Ishikawa (cell line): ENCODE measurements at regions not wholly inside any gene's neighbourhood (a gene's known extent, or its start where the extent isn't known, plus 50 kb on each side); places are given as distances from the start of the nearest gene placed in this dataset.

Experiments
- CEBPB ChIP-seq: IDR thresholded peaks from 2 replicates; pipeline ENCODE4 v1.6.1; 2012
- CREB1 ChIP-seq: IDR thresholded peaks from 2 replicates; pipeline ENCODE4 v1.6.1; 2012; ENCODE audit warnings: low read depth
- EGR1 ChIP-seq: IDR thresholded peaks from 2 replicates; pipeline ENCODE4 v1.6.1; 2012
- EP300 ChIP-seq: IDR thresholded peaks from 2 replicates; pipeline ENCODE4 v1.6.1; 2012; ENCODE audit warnings: borderline replicate concordance
- FOXM1 ChIP-seq: IDR thresholded peaks from 2 replicates; pipeline ENCODE4 v1.6.1; 2012; ENCODE audit warnings: low read depth, borderline replicate concordance
- NFIC ChIP-seq: IDR thresholded peaks from 2 replicates; pipeline ENCODE4 v1.6.1; 2012
- RAD21 ChIP-seq: IDR thresholded peaks from 2 replicates; pipeline ENCODE4 v1.6.1; 2012; ENCODE audit warnings: low read depth
- TAF1 ChIP-seq: IDR thresholded peaks from 2 replicates; pipeline ENCODE4 v1.6.1; 2012; ENCODE audit warnings: low read depth, mild to moderate bottlenecking
- TCF12 ChIP-seq: IDR thresholded peaks from 2 replicates; pipeline ENCODE4 v1.6.1; 2012; ENCODE audit warnings: low read depth
- TEAD4 ChIP-seq: IDR thresholded peaks from 2 replicates; pipeline ENCODE4 v1.6.1; 2012
- YY1 ChIP-seq: IDR thresholded peaks from 2 replicates; pipeline ENCODE4 v1.6.1; 2012; ENCODE audit warnings: low read depth
- ZBTB7A ChIP-seq: IDR thresholded peaks from 2 replicates; pipeline ENCODE4 v1.6.1; 2012; ENCODE audit warnings: low read depth
- TF ChIP-seq, protein P1 (sequence below): IDR thresholded peaks from 2 replicates; pipeline ENCODE4 v1.6.1; 2012
- TF ChIP-seq, protein P2 (sequence below): IDR thresholded peaks from 2 replicates; pipeline ENCODE4 v1.6.1; 2012
- TF ChIP-seq, protein P3 (sequence below): IDR thresholded peaks from 2 replicates; pipeline ENCODE4 v1.6.1; 2012; ENCODE audit warnings: low read depth, mild to moderate bottlenecking

DNA sequence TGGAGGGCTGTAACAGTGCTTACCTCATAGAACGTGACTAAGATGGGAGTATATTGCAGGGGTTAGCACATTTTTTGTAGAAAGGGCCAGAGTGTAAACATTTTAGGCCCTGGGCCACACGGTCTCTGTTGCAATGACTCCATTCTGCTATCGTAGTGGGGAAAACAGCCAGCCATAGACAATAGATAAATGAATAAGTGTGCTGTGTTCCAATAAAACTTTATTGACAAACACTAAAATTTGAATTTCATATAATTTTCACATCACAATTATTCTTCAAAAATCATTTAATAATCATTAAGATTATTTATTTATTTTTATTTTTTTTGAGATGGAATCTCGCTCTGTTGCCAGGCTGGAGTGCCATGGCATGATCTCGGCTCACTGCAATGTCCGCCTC, 478.6 kb downstream of the SHQ1 start:
- TF ChIP-seq NFIC (no peak), RAD21 (no peak), TCF12 (no peak), CEBPB (no peak), YY1 (no peak), FOXM1 (no peak), TAF1 (no peak), ZBTB7A (no peak), EGR1 (no peak), EP300 (no peak), CREB1 (no peak), TEAD4 (no peak)
- TF ChIP-seq, protein P1, sequence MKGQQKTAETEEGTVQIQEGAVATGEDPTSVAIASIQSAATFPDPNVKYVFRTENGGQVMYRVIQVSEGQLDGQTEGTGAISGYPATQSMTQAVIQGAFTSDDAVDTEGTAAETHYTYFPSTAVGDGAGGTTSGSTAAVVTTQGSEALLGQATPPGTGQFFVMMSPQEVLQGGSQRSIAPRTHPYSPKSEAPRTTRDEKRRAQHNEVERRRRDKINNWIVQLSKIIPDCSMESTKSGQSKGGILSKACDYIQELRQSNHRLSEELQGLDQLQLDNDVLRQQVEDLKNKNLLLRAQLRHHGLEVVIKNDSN, result no peak
- TF ChIP-seq, protein P2, sequence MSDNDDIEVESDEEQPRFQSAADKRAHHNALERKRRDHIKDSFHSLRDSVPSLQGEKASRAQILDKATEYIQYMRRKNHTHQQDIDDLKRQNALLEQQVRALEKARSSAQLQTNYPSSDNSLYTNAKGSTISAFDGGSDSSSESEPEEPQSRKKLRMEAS, result no peak
- TF ChIP-seq, protein P3, sequence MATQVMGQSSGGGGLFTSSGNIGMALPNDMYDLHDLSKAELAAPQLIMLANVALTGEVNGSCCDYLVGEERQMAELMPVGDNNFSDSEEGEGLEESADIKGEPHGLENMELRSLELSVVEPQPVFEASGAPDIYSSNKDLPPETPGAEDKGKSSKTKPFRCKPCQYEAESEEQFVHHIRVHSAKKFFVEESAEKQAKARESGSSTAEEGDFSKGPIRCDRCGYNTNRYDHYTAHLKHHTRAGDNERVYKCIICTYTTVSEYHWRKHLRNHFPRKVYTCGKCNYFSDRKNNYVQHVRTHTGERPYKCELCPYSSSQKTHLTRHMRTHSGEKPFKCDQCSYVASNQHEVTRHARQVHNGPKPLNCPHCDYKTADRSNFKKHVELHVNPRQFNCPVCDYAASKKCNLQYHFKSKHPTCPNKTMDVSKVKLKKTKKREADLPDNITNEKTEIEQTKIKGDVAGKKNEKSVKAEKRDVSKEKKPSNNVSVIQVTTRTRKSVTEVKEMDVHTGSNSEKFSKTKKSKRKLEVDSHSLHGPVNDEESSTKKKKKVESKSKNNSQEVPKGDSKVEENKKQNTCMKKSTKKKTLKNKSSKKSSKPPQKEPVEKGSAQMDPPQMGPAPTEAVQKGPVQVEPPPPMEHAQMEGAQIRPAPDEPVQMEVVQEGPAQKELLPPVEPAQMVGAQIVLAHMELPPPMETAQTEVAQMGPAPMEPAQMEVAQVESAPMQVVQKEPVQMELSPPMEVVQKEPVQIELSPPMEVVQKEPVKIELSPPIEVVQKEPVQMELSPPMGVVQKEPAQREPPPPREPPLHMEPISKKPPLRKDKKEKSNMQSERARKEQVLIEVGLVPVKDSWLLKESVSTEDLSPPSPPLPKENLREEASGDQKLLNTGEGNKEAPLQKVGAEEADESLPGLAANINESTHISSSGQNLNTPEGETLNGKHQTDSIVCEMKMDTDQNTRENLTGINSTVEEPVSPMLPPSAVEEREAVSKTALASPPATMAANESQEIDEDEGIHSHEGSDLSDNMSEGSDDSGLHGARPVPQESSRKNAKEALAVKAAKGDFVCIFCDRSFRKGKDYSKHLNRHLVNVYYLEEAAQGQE, result no peak

DNA sequence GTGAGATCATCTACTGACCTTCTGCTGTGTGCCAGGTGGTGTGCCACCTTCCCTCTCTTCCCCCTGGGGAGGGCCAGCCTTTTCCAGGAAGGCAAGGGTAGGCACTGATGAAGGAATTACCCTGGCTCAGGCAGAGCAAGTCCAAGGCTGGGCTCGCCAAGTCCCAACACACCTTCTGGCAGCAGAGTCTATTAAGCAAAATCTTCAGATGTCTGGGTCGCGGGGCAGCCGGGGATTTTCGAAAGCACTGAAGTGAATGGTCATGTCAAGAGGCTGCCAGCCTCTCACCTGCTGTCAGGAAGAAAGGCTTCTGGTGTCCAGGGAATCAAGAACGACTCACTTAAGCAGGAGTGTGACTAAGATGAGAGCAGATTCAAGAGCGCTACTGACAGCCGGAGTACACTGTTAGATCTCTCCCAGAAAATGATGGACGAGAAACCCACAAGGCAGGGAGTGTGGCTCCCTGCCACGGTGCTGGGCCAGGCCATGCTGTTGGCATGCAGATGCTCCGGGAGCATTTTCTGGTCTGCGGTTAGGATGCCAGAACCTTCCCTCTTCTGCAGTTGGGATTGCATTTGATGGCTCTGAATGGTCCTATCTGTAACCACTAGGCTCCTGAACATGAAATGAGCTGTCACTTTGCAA, 479.8 kb downstream of the SHQ1 start:
- TF ChIP-seq RAD21, result no peak
- TF ChIP-seq CEBPB, result no peak
- no peak for TF ChIP-seq TAF1
- TF ChIP-seq CREB1, result no peak
- TF ChIP-seq, protein P3, result no peak
- no peak for TF ChIP-seq NFIC
- TF ChIP-seq FOXM1, result no peak
- no peak for TF ChIP-seq YY1
- TF ChIP-seq EP300, result no peak
- TF ChIP-seq, protein P1, result no peak
- TF ChIP-seq TCF12, result no peak
- no peak for TF ChIP-seq ZBTB7A
- TF ChIP-seq, protein P2, result no peak
- TF ChIP-seq EGR1, result no peak
- TF ChIP-seq TEAD4, result no peak

DNA sequence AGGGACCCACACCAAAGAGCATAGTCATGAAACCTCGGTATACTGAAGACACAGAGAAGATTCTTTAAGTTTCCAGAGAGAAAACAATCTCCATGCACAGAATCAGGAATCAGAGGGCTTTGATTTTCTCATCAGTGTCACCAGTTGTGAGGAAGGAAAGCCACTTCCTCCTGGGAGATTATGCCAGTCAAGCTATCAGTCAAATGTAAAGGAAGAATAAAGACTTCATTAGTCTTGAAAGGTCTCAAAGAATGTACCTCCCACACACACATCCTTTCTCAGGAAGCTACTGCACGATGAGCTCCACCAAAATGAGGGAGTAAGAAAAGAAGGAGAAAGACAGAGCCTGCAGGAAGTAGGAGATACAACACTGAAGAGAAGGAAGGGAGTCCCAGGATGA, 486.3 kb downstream of the SHQ1 start:
- no peak for TF ChIP-seq FOXM1
- TF ChIP-seq EP300, result no peak
- TF ChIP-seq CREB1, result no peak
- TF ChIP-seq, protein P3, result no peak
- TF ChIP-seq CEBPB, result no peak
- TF ChIP-seq TAF1, result no peak
- TF ChIP-seq, protein P2, result no peak
- no peak for TF ChIP-seq TEAD4
- no peak for TF ChIP-seq EGR1
- no peak for TF ChIP-seq ZBTB7A
- no peak for TF ChIP-seq RAD21
- TF ChIP-seq YY1, result no peak
- TF ChIP-seq, protein P1, result no peak
- no peak for TF ChIP-seq TCF12
- no peak for TF ChIP-seq NFIC
